H1 (cell line): ENCODE measurements at regions not wholly inside any gene's neighbourhood (a gene's known extent, or its start where the extent isn't known, plus 50 kb on each side); places are given as distances from the start of the nearest gene placed in this dataset.

Source experiments
- CHD7 ChIP-seq: fragments of 300-600 bp; sonication (generic); IDR thresholded peaks from 2 replicates; pipeline ENCODE4 v1.7.1; 2012; ENCODE audit warnings: low read length, moderate library complexity, mild to moderate bottlenecking, inconsistent platforms; ENCODE audit not compliant: insufficient replicate concordance

GRCh38 chr15:85925649-85926237, 131.0 kb upstream of the KLHL25 start (continued):
- no peak for TF ChIP-seq CHD7
